ENCODE measurements at regions not wholly inside any gene's neighbourhood (a gene's known extent, or its start where the extent isn't known, plus 50 kb on each side); places are given as distances from the start of the nearest gene placed in this dataset.

GRCh38 chr15:59792359-59792758 is 103.2 kb upstream of the BNIP2 start:
- Histone ChIP-seq H3K27me3 (ENCODE audit: control insufficient read depth in 1 of 2, insufficient read depth in 2 of 2, low read length in 2 of 2) (peaks cover 0 to 9% of the 10 kb centered on the region in 2 experiments; a peak in 1 of 5 replicates), H3K36me3 (replicated peaks in 1 of 2; ENCODE audit: control insufficient read depth in 1 of 2, insufficient read depth in 2 of 2, low read length in 2 of 2) (no peaks in the 10 kb centered on the region), H3K4me1 (ENCODE audit: insufficient read depth, low read length) (no peaks in the 10 kb centered on the region), H2AFZ (ENCODE audit: low read length) (no peak overlapping the region), H3K9ac (ENCODE audit: insufficient read depth, low read depth, low read length) (no peak overlapping the region), H4K20me1 (ENCODE audit: insufficient read depth, low read length) (no peaks in the 10 kb centered on the region), H3K4me3 (replicated peaks in 1 of 3; ENCODE audit: insufficient read depth in 1 of 3, low read depth in 2 of 3, low read length in 3 of 3) (no peak overlapping the region), H3K9me3 (ENCODE audit: low read length) (no peaks in the 10 kb centered on the region), H3K27ac (ENCODE audit: extremely low read length, insufficient read depth, low read length) (no peak overlapping the region), H3K4me2 (ENCODE audit: low read depth, low read length) (no peak overlapping the region), H3K79me2 (ENCODE audit: insufficient read depth, low read length) (no peaks in the 10 kb centered on the region)
- TF ChIP-seq ZHX2 (IDR thresholded peaks at IDR 0.05; ENCODE audit: low read depth) (no peak), ZHX2 (CRISPR knock-in tag; IDR thresholded peaks at IDR 0.05; ENCODE audit: borderline replicate concordance) (no peak), ZKSCAN1 (IDR thresholded peaks at IDR 0.05; ENCODE audit: low read length) (no peak), ZNF432 (CRISPR knock-in tag; IDR thresholded peaks at IDR 0.05; ENCODE audit: borderline replicate concordance) (no peak), KMT2B (CRISPR knock-in tag; IDR thresholded peaks at IDR 0.05) (no peak), DNMT3B (CRISPR knock-in tag; conservative IDR thresholded peaks at IDR 0.05) (no peak)
- ChIA-PET CTCF (ENCODE audit: low intra/inter-chr PET ratio, low total read pairs) (no interaction called here), POLR2A (no interaction called here)
- DNase-seq (ENCODE audit: low spot score) (no peak), ATAC-seq (no peak), FAIRE-seq (no peak)
- in situ Hi-C loops (cut with HindIII; ENCODE audit: extremely low pct_ligation_motif_present, low pct_unique_long_range_greater_than_20kb) (no loop called here), intact Hi-C loops (cut with micrococcal nuclease; ENCODE audit: unreplicated experiment) (no loop called here)
- WGBS (ENCODE audit: low lambda C conversion rate): 50% methylated on average over 5 of the region's 13 CpGs
- BruUV-seq (replicated peaks): no TSS peak
